GM04503 (cell line): ENCODE measurements at regions not wholly inside any gene's neighbourhood (a gene's known extent, or its start where the extent isn't known, plus 50 kb on each side); places are given as distances from the start of the nearest gene placed in this dataset.
"Not testable (repeated sequence)": the region's sequence is repeated elsewhere in the genome, so short reads cannot be mapped to it uniquely, and the experiment has no call there.

Experiments used
- DNase-seq: peaks from one replicate; pipeline ENCODE4 v3.0.0-alpha.2; 2012; ENCODE audit warnings: low read depth

DNA sequence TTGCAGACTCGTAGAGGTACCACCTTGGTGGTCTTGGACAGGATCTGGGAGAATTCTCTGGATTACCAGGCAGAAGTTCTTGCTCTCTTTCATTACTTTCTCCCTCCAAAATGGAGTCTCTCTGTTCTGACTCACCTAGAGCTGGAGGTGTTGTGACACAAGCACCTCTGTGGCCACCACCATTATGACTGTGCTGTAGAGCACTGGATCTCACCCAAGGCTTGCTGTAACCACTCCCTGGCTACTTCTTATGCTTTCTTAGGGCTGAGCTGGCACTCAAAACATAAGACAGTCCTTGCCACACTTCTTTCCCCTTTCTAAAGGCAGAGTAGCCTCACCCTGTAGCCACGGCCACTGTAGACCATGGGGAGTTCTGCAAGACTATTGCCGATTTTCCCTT is 296.6 kb upstream of the DIPK2B start:
- no peak for DNase-seq

- DNase-seq = peak; percentile 25
Observed at GRCh38 chrX:45485719-45486118, 285.0 kb upstream of the DIPK2B start.

- DNase-seq = peak; percentile 77
Observed at GRCh38 chrX:45479835-45480422, 279.3 kb upstream of the DIPK2B start.

DNA sequence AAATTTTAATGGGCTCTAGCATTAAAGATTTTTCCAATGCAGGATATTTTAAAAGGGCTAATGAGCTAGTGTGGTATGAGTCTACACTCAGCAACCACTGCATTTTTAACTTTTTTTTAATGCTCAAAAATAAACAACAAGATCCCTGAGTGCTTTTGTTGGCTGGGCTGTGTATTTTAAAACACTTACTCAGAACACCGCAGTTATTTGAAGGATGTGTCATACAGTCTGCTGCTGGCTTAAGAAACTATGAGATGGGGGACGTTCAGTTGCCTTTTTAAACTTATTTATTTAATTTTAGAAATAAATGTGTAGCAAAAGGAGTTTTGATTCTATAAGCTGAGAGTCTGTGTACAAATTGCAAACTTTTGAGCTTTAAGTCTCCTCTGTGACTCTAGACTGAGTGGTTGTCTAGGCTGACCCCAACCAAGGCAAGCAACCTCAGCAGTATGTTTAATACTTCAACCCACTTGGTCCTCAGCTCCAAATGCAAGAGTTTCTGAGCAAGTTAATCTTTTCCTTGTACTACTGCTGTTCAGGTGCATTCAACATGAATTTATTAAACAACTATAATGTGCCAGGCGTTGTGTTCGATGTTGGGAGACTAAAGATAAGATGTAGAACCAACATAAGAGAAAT is 278.6 kb upstream of the DIPK2B start:
- DNase-seq = peak; percentile 88

- DNase-seq = peak; percentile 85
Observed at GRCh38 chrX:45472968-45473367, 272.3 kb upstream of the DIPK2B start.

DNA sequence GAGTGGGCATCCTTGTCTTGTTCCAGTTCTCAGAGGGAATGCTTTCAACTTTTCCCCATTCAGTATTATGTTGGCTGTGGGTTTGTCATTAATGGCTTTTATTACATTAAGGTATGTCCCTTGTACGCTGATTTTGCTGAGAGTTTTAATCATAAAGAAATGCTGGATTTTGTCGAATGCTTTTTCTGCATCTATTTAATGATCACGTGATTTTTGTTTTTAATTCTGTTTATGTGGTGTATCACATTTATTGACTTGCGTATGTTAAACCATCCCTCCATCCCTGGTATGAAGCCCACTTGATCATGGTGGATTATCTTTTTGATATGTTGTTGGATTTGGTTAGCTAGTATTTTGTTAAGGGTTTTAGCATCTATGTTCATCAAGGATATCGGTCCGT is 266.9 kb upstream of the DIPK2B start:
- DNase-seq = not testable (repeated sequence)

DNA sequence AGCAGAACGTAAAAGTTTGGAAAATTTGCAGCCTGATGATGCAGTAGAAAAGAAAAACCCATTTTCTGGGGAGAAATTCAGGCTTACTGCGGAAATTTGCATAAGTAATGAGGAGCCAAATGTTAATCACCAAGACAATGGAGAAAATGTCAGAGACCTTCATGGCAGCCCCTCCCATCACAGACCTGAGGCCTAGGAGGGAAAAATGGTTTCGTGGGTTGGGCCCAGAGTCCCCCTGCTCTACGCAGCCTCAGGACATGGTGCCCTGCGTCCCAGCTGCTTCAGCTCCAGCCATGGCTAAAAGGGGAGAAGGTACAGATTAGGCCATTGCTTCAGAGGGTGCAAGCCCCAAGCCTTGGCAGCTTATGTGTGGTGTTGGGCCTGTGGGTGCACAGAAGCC is 255.1 kb upstream of the DIPK2B start:
- DNase-seq = not testable (repeated sequence)

GRCh38 chrX:45454290-45454689 is 253.6 kb upstream of the DIPK2B start:
- DNase-seq = no peak

DNA sequence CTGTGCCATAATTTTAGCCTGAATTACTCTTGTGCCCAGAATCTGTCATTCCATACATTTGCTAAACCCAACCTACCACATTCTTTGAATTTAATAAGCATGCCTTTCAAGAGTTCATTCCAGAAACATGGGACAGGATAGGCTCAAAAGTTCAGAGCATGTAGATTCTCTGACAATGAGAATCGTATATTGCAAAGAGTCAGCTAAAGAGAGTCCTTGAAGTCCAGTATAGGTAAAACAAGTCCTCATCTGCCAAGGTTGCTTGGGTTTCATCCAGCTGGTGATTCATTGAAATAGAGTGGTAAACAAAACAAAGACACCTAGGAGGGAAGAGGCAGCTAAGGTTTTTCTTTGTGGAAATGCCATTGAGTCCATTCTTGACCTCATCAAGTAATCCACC is 249.3 kb upstream of the DIPK2B start:
- DNase-seq = no peak

- DNase-seq = no peak
Observed at GRCh38 chrX:45447995-45448394, 247.3 kb upstream of the DIPK2B start.

GRCh38 chrX:45447331-45447730 is 246.7 kb upstream of the DIPK2B start:
- DNase-seq = no peak

DNA sequence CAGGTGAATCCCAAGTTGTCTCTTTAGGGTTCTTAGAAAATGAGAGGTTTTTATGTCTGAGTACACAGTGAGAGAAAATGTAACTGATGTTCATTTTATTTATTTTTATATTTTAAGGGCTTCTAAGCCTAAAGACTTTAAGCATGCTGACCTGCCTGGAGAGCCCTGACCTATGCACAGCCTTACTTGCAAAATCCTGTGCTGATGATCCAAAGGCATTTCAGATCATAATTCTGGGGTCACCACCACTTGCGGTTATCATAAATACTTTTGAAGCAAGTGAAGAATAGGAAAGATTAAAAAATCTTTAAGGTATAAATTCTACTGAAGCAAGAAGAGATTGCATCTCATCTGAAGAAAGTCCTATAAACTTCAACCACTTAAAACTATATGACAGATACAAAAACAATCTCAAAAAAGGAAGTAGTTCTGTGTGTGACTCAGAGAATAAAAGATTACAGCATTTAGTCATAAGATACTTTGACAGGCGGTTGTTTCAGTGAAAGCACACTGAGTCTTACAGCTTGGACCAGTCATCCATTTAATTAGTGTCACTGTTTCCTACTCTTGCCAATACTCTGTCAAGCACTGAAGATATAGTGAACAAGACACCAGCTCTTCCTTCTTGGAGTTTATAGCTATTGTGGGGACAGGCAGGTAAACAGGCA is 245.2 kb upstream of the DIPK2B start:
- DNase-seq = peak; percentile 78

GRCh38 chrX:45437186-45437585 is 236.5 kb upstream of the DIPK2B start:
- no peak for DNase-seq

DNA sequence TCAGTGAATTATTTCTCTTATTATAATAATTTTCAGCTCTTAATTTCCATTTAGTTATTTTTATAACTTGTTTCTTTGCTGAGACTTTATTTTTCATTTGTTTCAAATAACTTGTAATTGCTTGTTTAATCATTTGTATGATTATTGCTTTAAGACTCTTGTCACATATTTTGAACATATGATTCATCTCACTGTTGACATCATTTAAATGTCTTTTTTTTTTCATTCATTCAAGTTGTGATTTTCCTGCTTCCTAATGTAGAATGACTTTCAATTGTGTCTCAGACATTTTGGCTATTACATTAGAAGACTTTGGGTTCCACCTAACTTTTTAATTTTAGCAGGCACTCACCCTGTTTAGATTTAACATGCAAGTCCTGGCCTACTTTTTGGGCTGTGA is 234.8 kb upstream of the DIPK2B start:
- no peak for DNase-seq

DNA sequence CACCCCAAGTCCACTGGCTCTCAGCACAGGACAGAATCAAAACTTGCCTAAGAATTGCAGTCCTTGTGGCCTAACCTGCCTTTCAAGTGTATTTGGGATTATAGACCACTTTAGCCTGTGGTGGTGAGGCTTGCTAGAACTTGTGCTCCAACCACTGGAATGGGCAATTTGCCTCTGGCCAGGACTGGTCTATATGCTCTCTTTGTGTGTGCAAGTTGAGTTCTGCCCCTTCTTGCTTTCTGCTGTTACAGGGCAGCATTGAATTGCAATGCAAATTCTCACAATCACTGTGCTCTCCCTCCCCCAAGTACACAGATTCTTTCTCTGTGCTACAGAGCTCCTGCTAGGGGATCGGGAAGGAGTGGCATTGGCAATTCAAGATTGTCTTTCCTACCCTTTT is 233.6 kb upstream of the DIPK2B start:
- DNase-seq = no peak

GRCh38 chrX:45428831-45429230 is 228.2 kb upstream of the DIPK2B start:
- no peak for DNase-seq

DNA sequence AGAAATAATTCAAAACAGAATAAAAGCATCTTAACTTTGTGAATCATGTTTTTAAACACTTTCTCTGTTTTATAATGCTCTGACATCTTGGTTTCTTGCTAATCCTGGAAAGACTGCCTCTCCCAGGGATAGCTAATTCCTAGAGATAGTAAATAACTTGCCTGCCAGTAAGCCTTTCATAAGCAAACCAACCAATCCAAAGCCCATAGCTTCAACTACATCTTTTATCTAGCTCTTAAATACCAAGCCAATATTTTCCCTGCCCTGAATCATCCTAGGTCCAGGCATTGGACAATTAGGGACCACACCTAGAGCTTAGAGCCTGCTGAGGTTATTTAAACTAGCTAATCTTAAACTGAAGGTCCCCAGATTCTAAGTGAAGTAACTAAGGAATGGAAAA is 223.7 kb upstream of the DIPK2B start:
- peak; percentile 47 for DNase-seq

GRCh38 chrX:45422216-45422925 is 221.7 kb upstream of the DIPK2B start:
- peak; percentile 75 for DNase-seq

DNA sequence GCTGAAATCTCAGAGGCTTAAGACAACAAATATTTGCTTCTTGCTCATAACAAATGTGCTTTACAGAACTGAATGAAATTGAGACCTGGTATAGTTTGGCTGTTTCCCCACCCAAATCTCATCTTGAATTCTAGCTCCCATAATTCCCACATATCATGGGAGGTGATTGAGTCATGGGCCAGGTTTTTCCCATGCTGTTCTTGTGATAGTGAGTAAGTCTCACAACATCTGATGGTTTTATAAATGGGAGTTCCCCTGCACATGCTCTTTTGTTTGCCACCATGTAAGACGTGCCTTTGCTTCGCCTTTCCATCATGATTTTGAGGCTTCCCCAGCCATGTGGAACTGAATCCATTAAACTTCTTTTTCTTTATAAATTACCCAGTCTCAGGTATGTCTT is 221.1 kb upstream of the DIPK2B start:
- DNase-seq = no peak

- DNase-seq = no peak
Observed at GRCh38 chrX:45404206-45404605, 203.5 kb upstream of the DIPK2B start.

- DNase-seq = no peak
Observed at GRCh38 chrX:45401923-45402322, 201.2 kb upstream of the DIPK2B start.

GRCh38 chrX:45400951-45401725 is 200.5 kb upstream of the DIPK2B start:
- not testable (repeated sequence) for DNase-seq
